NCI-H2081 (cell line): ENCODE measurements at regions not wholly inside any gene's neighbourhood (a gene's known extent, or its start where the extent isn't known, plus 50 kb on each side); places are given as distances from the start of the nearest gene placed in this dataset.

Source experiments
- DNase-seq, 2 experiments: peaks; one replicate each; lab custom pipeline; 2025; lab: John Stamatoyannopoulos, UW

- no peak for DNase-seq
These were observed 556.7 kb downstream of the TYW1 start for GRCh38 chr7:67553378-67553777.

GRCh38 chr7:67554986-67555385 is 558.4 kb downstream of the TYW1 start:
- peak; percentile 5 to 69 for DNase-seq

GRCh38 chr7:67564959-67565358 is 568.3 kb downstream of the TYW1 start:
- DNase-seq, result no peak

GRCh38 chr7:67566101-67566500 is 569.5 kb downstream of the TYW1 start:
- no peak for DNase-seq

- no peak for DNase-seq
These were observed 574.5 kb downstream of the TYW1 start for GRCh38 chr7:67571026-67571545.

GRCh38 chr7:67573639-67574038 is 577.0 kb downstream of the TYW1 start:
- no peak for DNase-seq

- no peak for DNase-seq
These were observed 592.0 kb downstream of the TYW1 start for GRCh38 chr7:67588631-67589030.

GRCh38 chr7:67589183-67589582 is 592.5 kb downstream of the TYW1 start:
- no peak for DNase-seq

GRCh38 chr7:67590649-67591048 is 594.0 kb downstream of the TYW1 start:
- no peak for DNase-seq

- DNase-seq, result peak; percentile 12 to 42
These were observed 597.2 kb downstream of the TYW1 start for GRCh38 chr7:67593794-67594193.

GRCh38 chr7:67595431-67596180 is 599.0 kb downstream of the TYW1 start:
- DNase-seq, result no peak

- no peak for DNase-seq
These were observed 600.5 kb downstream of the TYW1 start for GRCh38 chr7:67597161-67597560.

GRCh38 chr7:67598469-67598868 is 601.8 kb downstream of the TYW1 start:
- DNase-seq, result no peak

- DNase-seq, result no peak
These were observed 602.9 kb downstream of the TYW1 start for GRCh38 chr7:67599331-67600062.

GRCh38 chr7:67602246-67602887 is 605.7 kb downstream of the TYW1 start:
- no peak for DNase-seq

GRCh38 chr7:67604461-67605386 is 608.1 kb downstream of the TYW1 start:
- no peak for DNase-seq

GRCh38 chr7:67608806-67609205 is 612.2 kb downstream of the TYW1 start:
- no peak for DNase-seq

- no peak for DNase-seq
These were observed 614.3 kb downstream of the TYW1 start for GRCh38 chr7:67610897-67611296.

- DNase-seq, result no peak
These were observed 618.2 kb downstream of the TYW1 start for GRCh38 chr7:67614843-67615242.

- no peak for DNase-seq
These were observed 619.9 kb downstream of the TYW1 start for GRCh38 chr7:67616517-67616916.

- no peak for DNase-seq
These were observed 622.0 kb downstream of the TYW1 start for GRCh38 chr7:67618556-67619162.
